WTC11 (cell line): ENCODE measurements at regions not wholly inside any gene's neighbourhood (a gene's known extent, or its start where the extent isn't known, plus 50 kb on each side); places are given as distances from the start of the nearest gene placed in this dataset.

Experiments used
- ATAC-seq: fragments of 200-7000 bp; cut with Tn5 transposase; 2 replicates; pipeline ENCODE4 v1.10.0; 2021; ENCODE audit warnings: mild to moderate bottlenecking, moderate library complexity
- CTCF ChIA-PET: fragments of 300-600 bp; sonication (Branson Sonifier 250); formaldehyde crosslinking; loops from one replicate; lab custom pipeline; 2021; ENCODE audit warnings: antibody characterized with exemption; lab: Charles Lee
- POLR2A ChIA-PET: fragments of 350-600 bp; sonication (Branson Sonifier 250); formaldehyde crosslinking; loops from one replicate; lab custom pipeline; 2021; ENCODE audit warnings: antibody characterized with exemption; lab: Charles Lee
- DNase-seq: peaks from one replicate; pipeline ENCODE4 v3.0.0; 2021; ENCODE audit warnings: low spot score
- H3K27ac Mint-ChIP-seq: 2 replicates; pipeline ENCODE4 v1.8.0; 2021; ENCODE audit warnings: mixed read lengths
- H3K27me3 Mint-ChIP-seq: 2 replicates; pipeline ENCODE4 v1.8.0; 2021; ENCODE audit warnings: low read depth, mild to moderate bottlenecking, moderate library complexity, mixed read lengths
- H3K36me3 Mint-ChIP-seq: 2 replicates; pipeline ENCODE4 v1.8.0; 2021; ENCODE audit warnings: mixed read lengths
- H3K4me1 Mint-ChIP-seq: 2 replicates; pipeline ENCODE4 v1.8.0; 2022; ENCODE audit warnings: mixed read lengths
- H3K4me3 Mint-ChIP-seq: 2 replicates; pipeline ENCODE4 v1.8.0; 2021; ENCODE audit warnings: mild to moderate bottlenecking, moderate library complexity, mixed read lengths
- H3K9me3 Mint-ChIP-seq: 2 replicates; pipeline ENCODE4 v1.8.0; 2021; ENCODE audit warnings: mixed read lengths
- CBFB ChIP-seq: sonication (generic); formaldehyde crosslinking; IDR thresholded peaks from 2 replicates; pipeline ENCODE4 v1.8.1; 2022; ENCODE audit warnings: mild to moderate bottlenecking, low read depth, missing genetic modification reagents
- GRHL2 ChIP-seq: fragments of 250-450 bp; sonication (Bioruptor Pico); IDR thresholded peaks from 2 replicates; pipeline ENCODE4 v1.8.0; 2022; ENCODE audit warnings: mild to moderate bottlenecking, moderate library complexity; ENCODE audit not compliant: insufficient replicate concordance, severe bottlenecking
- HMGA2 ChIP-seq: fragments of 250-450 bp; sonication (Bioruptor Pico); IDR thresholded peaks from 2 replicates; pipeline ENCODE4 v1.4.0; 2021; ENCODE audit warnings: mild to moderate bottlenecking, moderate library complexity
- JAZF1 ChIP-seq: fragments of 250-450 bp; sonication (Bioruptor Pico); IDR thresholded peaks from 2 replicates; pipeline ENCODE4 v1.9.0; 2021; ENCODE audit warnings: moderate library complexity, mild to moderate bottlenecking, inconsistent platforms
- NFATC4 ChIP-seq: fragments of 250-450 bp; sonication (Bioruptor Pico); IDR thresholded peaks from 2 replicates; pipeline ENCODE4 v1.9.0; 2021; ENCODE audit warnings: mild to moderate bottlenecking
- PREB ChIP-seq: sonication (generic); formaldehyde crosslinking; IDR thresholded peaks from 2 replicates; pipeline ENCODE4 v1.8.1; 2022; ENCODE audit warnings: mild to moderate bottlenecking, missing genetic modification reagents, moderate library complexity, borderline replicate concordance
- RORB ChIP-seq: fragments of 250-450 bp; sonication (Bioruptor Pico); IDR thresholded peaks from 2 replicates; pipeline ENCODE4 v1.9.0; 2021; ENCODE audit warnings: mild to moderate bottlenecking
- SOX15 ChIP-seq: fragments of 250-450 bp; sonication (Bioruptor Pico); IDR thresholded peaks from 2 replicates; pipeline ENCODE4 v1.9.0; 2021; ENCODE audit warnings: mild to moderate bottlenecking
- TP53 ChIP-seq: sonication (generic); formaldehyde crosslinking; IDR thresholded peaks from 2 replicates; pipeline ENCODE4 v1.8.1; 2023; ENCODE audit warnings: mild to moderate bottlenecking, missing genetic modification reagents
- ZNF121 ChIP-seq: sonication (generic); formaldehyde crosslinking; IDR thresholded peaks from 2 replicates; pipeline ENCODE4 v1.8.0; 2023; ENCODE audit warnings: missing genetic modification reagents
- ZNF219 ChIP-seq: sonication (generic); formaldehyde crosslinking; IDR thresholded peaks from 2 replicates; pipeline ENCODE4 v1.8.0; 2023; ENCODE audit warnings: missing genetic modification reagents, mild to moderate bottlenecking, borderline replicate concordance
- ZNF281 ChIP-seq: sonication (generic); formaldehyde crosslinking; IDR thresholded peaks from 2 replicates; pipeline ENCODE4 v1.8.0; 2023; ENCODE audit warnings: mild to moderate bottlenecking, missing genetic modification reagents
- ZNF416 ChIP-seq: fragments of 250-450 bp; sonication (Bioruptor Pico); IDR thresholded peaks from 2 replicates; pipeline ENCODE4 v1.9.0; 2021; ENCODE audit warnings: mild to moderate bottlenecking, inconsistent platforms
- ZNF425 ChIP-seq: fragments of 250-450 bp; sonication (Bioruptor Pico); conservative IDR thresholded peaks from 2 replicates; pipeline ENCODE4 v1.9.0; 2021; ENCODE audit warnings: mild to moderate bottlenecking
- TF ChIP-seq, protein P1 (sequence below): sonication (generic); formaldehyde crosslinking; IDR thresholded peaks from 2 replicates; pipeline ENCODE4 v1.8.1; 2023; ENCODE audit warnings: mild to moderate bottlenecking, missing genetic modification reagents
- TF ChIP-seq, protein P2 (sequence below): sonication (generic); formaldehyde crosslinking; IDR thresholded peaks from 2 replicates; pipeline ENCODE4 v1.8.1; 2023; ENCODE audit warnings: mild to moderate bottlenecking, missing genetic modification reagents, borderline replicate concordance
- TF ChIP-seq, protein P3 (sequence below): sonication (generic); formaldehyde crosslinking; IDR thresholded peaks from 2 replicates; pipeline ENCODE4 v1.8.1; 2023; ENCODE audit warnings: mild to moderate bottlenecking, moderate library complexity, missing genetic modification reagents

DNA sequence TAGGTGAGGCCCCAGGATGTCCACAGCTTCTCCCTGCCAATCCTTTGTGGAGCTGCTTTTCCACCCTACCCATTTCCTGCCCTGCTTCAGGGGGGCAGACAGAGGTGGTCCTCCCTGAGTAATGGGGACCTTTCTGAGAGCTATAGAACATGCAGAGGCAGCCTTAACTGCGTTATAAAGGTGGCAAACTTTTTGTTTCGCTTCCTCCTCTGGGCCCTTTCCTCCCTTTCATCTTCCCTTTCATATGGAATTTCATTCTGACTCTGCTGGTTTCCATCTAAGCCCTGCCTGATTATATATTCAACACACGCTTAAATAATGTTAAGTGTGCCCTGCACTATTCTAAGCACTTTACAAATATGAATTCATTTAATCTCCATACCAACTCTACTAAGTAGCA lies 169.3 kb upstream of the E2F8 start:
- POLR2A ChIA-PET: no interaction called here
- Mint-ChIP-seq H3K4me1 (peaks cover 28% of the 10 kb centered on the region), H3K27ac (no peak overlapping the region), H3K9me3 (no peaks in the 10 kb centered on the region), H3K4me3 (no peak overlapping the region), H3K36me3 (no peaks in the 10 kb centered on the region), H3K27me3 (no peaks in the 10 kb centered on the region)
- no peak for DNase-seq
- no peak for ATAC-seq
- TF ChIP-seq RORB (no peak), ZNF425 (CRISPR knock-in tag) (no peak), PREB (no peak), ZNF219 (CRISPR knock-in tag) (no peak), ZNF281 (no peak)
- TF ChIP-seq, protein P1, sequence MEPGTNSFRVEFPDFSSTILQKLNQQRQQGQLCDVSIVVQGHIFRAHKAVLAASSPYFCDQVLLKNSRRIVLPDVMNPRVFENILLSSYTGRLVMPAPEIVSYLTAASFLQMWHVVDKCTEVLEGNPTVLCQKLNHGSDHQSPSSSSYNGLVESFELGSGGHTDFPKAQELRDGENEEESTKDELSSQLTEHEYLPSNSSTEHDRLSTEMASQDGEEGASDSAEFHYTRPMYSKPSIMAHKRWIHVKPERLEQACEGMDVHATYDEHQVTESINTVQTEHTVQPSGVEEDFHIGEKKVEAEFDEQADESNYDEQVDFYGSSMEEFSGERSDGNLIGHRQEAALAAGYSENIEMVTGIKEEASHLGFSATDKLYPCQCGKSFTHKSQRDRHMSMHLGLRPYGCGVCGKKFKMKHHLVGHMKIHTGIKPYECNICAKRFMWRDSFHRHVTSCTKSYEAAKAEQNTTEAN (CRISPR knock-in tag): no peak
- CTCF ChIA-PET: no interaction called here

DNA sequence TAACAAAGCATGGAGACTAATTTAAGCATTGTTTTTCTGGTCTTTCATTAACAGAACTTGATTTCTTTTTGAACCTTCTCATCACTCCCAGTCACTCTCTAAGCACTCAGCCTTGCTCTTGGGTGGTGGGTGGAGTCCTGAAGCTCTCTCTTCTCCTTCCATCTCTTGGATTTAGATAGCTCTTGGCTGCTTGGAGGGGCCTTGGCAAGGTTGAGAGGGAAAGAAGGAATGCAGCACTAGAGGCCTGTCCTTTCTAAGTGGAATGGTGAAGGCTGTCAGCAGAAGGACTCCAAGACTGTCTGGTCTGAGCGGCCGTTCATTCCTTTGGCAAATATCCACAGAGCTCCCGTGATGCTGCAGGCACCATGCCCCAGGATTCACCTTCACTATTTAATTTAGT lies 168.6 kb upstream of the E2F8 start:
- H3K27me3 Mint-ChIP-seq: no peaks in the 10 kb centered on the region
- no peak for DNase-seq
- POLR2A ChIA-PET: interaction anchor here (0.7 kb wide), 1 partner anchor 284 kb away, joined by 3 read pairs; no protein-coding TSS in a partner anchor
- CTCF ChIA-PET: interaction anchor here (0.9 kb wide), 1 partner anchor 9 kb away, joined by 3 read pairs; no protein-coding TSS in a partner anchor
- H3K27ac Mint-ChIP-seq: no peak overlapping the region
- TF ChIP-seq, protein P2, sequence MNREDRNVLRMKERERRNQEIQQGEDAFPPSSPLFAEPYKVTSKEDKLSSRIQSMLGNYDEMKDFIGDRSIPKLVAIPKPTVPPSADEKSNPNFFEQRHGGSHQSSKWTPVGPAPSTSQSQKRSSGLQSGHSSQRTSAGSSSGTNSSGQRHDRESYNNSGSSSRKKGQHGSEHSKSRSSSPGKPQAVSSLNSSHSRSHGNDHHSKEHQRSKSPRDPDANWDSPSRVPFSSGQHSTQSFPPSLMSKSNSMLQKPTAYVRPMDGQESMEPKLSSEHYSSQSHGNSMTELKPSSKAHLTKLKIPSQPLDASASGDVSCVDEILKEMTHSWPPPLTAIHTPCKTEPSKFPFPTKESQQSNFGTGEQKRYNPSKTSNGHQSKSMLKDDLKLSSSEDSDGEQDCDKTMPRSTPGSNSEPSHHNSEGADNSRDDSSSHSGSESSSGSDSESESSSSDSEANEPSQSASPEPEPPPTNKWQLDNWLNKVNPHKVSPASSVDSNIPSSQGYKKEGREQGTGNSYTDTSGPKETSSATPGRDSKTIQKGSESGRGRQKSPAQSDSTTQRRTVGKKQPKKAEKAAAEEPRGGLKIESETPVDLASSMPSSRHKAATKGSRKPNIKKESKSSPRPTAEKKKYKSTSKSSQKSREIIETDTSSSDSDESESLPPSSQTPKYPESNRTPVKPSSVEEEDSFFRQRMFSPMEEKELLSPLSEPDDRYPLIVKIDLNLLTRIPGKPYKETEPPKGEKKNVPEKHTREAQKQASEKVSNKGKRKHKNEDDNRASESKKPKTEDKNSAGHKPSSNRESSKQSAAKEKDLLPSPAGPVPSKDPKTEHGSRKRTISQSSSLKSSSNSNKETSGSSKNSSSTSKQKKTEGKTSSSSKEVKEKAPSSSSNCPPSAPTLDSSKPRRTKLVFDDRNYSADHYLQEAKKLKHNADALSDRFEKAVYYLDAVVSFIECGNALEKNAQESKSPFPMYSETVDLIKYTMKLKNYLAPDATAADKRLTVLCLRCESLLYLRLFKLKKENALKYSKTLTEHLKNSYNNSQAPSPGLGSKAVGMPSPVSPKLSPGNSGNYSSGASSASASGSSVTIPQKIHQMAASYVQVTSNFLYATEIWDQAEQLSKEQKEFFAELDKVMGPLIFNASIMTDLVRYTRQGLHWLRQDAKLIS (CRISPR knock-in tag): no peak
- TF ChIP-seq SOX15 (CRISPR knock-in tag) (no peak), JAZF1 (CRISPR knock-in tag) (no peak)
- TF ChIP-seq, all 79 proteins: peak for 0
- no peak for ATAC-seq
- Mint-ChIP-seq H3K9me3 (no peaks in the 10 kb centered on the region), H3K4me3 (no peak overlapping the region), H3K36me3 (no peaks in the 10 kb centered on the region), H3K4me1 (peaks cover 28% of the 10 kb centered on the region)

DNA sequence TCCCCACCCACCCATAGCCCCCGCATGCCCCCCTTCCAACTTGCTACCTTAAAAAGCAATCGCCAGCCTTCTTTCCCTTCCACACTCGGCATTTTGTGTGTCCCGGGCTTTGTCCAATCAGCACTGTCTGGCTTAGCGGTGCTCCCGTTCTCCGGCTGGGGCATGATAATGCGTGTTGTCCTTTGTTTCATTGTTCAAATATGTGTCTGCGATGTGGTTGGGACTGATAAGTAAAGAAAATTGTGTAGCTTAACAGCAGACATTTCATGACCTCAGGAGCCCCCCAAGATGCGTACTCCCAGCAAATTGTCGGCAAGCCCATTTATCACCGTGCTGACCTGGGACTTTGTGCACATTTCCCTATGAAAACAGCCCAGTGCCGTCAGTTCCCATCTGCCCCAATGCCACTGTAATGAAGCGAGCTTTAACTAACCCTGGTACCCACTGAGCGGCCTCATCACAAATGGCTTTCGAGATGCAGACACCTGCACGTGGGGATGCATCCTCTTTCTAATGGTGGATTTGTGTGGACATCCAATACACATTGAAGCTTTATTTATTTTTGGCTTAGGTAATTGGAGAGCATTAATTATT lies 167.0 kb upstream of the E2F8 start:
- CTCF ChIA-PET: no interaction called here
- H3K9me3 Mint-ChIP-seq: no peaks in the 10 kb centered on the region
- peaks cover 28% of the 10 kb centered on the region for H3K4me1 Mint-ChIP-seq
- ATAC-seq: no peak
- no peak for DNase-seq
- H3K4me3 Mint-ChIP-seq: no peak overlapping the region
- POLR2A ChIA-PET: no interaction called here
- H3K27me3 Mint-ChIP-seq: no peaks in the 10 kb centered on the region
- H3K36me3 Mint-ChIP-seq: no peaks in the 10 kb centered on the region
- H3K27ac Mint-ChIP-seq: no peak overlapping the region
- TF ChIP-seq ZNF121 (CRISPR knock-in tag) (no peak), NFATC4 (no peak), TP53 (no peak), CBFB (CRISPR knock-in tag) (no peak), HMGA2 (CRISPR knock-in tag) (no peak), ZNF416 (CRISPR knock-in tag) (no peak), GRHL2 (no peak), PREB (no peak)
- TF ChIP-seq, protein P3, sequence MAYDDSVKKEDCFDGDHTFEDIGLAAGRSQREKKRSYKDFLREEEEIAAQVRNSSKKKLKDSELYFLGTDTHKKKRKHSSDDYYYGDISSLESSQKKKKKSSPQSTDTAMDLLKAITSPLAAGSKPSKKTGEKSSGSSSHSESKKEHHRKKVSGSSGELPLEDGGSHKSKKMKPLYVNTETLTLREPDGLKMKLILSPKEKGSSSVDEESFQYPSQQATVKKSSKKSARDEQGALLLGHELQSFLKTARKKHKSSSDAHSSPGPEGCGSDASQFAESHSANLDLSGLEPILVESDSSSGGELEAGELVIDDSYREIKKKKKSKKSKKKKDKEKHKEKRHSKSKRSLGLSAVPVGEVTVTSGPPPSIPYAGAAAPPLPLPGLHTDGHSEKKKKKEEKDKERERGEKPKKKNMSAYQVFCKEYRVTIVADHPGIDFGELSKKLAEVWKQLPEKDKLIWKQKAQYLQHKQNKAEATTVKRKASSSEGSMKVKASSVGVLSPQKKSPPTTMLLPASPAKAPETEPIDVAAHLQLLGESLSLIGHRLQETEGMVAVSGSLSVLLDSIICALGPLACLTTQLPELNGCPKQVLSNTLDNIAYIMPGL (CRISPR knock-in tag): no peak
